Liver (tissue), 3 donors: ENCODE measurements at regions not wholly inside any gene's neighbourhood (a gene's known extent, or its start where the extent isn't known, plus 50 kb on each side); places are given as distances from the start of the nearest gene placed in this dataset.

Experiments used
- EGR1 ChIP-seq, 2 donors: IDR thresholded peaks; 2 replicates each; pipeline ENCODE4 v1.6.1; 2016 to 2018; ENCODE audit warnings: antibody characterized with exemption in 2 of 2, low read depth in 2 of 2
- GABPA ChIP-seq, 2 donors: IDR thresholded peaks in 1 of 2; conservative IDR thresholded peaks in 1 of 2; 2 replicates each; pipeline ENCODE4 v1.6.1; 2016; ENCODE audit warnings: antibody characterized with exemption in 2 of 2, mild to moderate bottlenecking in 1 of 2, moderate library complexity in 1 of 2
- HNF4G ChIP-seq: IDR thresholded peaks from 2 replicates; pipeline ENCODE4 v1.6.1; 2016; ENCODE audit warnings: antibody characterized with exemption
- JUND ChIP-seq, 2 donors: IDR thresholded peaks; 2 replicates each; pipeline ENCODE4 v1.6.1; 2016; ENCODE audit warnings: antibody characterized with exemption in 2 of 2
- RAD21 ChIP-seq, 2 donors: IDR thresholded peaks; 2 replicates each; pipeline ENCODE4 v1.6.1; 2016; ENCODE audit warnings: antibody characterized with exemption in 2 of 2, mild to moderate bottlenecking in 2 of 2
- SP1 ChIP-seq: IDR thresholded peaks from 2 replicates; pipeline ENCODE4 v1.6.1; 2018; ENCODE audit warnings: antibody characterized with exemption, mild to moderate bottlenecking
- TAF1 ChIP-seq: conservative IDR thresholded peaks from 2 replicates; pipeline ENCODE4 v1.6.1; 2016; ENCODE audit warnings: antibody characterized with exemption, mild to moderate bottlenecking
- YY1 ChIP-seq: IDR thresholded peaks from 2 replicates; pipeline ENCODE4 v1.6.1; 2016; ENCODE audit warnings: antibody characterized with exemption, mild to moderate bottlenecking
- TF ChIP-seq, protein P1 (sequence below): fragments of 150-350 bp; IDR thresholded peaks from 2 replicates; pipeline ENCODE4 v1.5.1; 2017; ENCODE audit warnings: improper control_type of control experiment, low read depth, low read length; ENCODE audit not compliant: missing input control
- TF ChIP-seq, protein P2 (sequence below): IDR thresholded peaks from 2 replicates; pipeline ENCODE4 v1.6.1; 2016; ENCODE audit warnings: antibody characterized with exemption
- TF ChIP-seq, protein P3 (sequence below): IDR thresholded peaks from 2 replicates; pipeline ENCODE4 v1.6.1; 2016; ENCODE audit warnings: antibody characterized with exemption, mild to moderate bottlenecking
- TF ChIP-seq, protein P4 (sequence below): IDR thresholded peaks from 2 replicates; pipeline ENCODE4 v1.6.1; 2016; ENCODE audit warnings: antibody characterized with exemption
- donor health status: healthy.
- donor health status: healthy.

DNA sequence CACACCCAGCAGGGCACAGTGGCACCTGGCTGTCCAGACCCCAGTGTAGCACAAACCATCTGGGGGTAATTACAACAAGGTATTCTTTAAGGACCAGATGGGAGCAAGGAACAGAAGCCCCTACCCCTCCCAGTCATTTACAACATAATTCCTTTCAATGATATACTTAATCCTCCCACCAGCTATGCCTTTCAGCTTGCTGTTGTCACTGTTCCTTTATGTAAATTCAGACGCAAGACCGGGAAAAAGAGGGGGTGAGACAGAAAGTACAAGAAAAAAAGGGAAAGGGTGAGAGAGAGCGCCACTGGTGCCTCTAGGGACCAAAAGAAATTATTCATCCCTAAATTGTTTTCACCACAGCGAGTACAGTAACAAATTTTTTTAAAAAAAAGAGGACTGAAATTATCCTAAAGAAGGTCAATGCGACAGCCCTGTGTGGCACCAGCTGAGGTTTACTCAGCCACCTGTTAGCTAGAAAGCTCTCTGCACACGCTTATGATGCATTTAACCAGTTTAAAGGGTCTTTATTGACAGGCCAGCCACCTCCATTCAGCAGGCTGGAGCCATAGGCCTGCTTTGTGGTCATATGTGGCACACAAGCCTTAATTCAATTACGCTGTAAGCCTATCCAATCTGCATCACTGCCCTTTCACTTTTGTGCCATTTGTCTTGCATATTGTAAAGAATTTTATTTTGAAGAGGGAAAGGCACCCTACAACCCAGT is 210.2 kb upstream of the ISL1 start:
- TF ChIP-seq, protein P1, sequence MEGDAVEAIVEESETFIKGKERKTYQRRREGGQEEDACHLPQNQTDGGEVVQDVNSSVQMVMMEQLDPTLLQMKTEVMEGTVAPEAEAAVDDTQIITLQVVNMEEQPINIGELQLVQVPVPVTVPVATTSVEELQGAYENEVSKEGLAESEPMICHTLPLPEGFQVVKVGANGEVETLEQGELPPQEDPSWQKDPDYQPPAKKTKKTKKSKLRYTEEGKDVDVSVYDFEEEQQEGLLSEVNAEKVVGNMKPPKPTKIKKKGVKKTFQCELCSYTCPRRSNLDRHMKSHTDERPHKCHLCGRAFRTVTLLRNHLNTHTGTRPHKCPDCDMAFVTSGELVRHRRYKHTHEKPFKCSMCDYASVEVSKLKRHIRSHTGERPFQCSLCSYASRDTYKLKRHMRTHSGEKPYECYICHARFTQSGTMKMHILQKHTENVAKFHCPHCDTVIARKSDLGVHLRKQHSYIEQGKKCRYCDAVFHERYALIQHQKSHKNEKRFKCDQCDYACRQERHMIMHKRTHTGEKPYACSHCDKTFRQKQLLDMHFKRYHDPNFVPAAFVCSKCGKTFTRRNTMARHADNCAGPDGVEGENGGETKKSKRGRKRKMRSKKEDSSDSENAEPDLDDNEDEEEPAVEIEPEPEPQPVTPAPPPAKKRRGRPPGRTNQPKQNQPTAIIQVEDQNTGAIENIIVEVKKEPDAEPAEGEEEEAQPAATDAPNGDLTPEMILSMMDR: no peak
- TF ChIP-seq, protein P2, sequence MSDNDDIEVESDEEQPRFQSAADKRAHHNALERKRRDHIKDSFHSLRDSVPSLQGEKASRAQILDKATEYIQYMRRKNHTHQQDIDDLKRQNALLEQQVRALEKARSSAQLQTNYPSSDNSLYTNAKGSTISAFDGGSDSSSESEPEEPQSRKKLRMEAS: no peak
- TF ChIP-seq RAD21 (IDR thresholded peaks at IDR 0.05): no peak
- no peak for TF ChIP-seq YY1
- TF ChIP-seq EGR1 (IDR thresholded peaks at IDR 0.05; ENCODE audit: low read depth in 2 of 2): no peak
- TF ChIP-seq, protein P3, sequence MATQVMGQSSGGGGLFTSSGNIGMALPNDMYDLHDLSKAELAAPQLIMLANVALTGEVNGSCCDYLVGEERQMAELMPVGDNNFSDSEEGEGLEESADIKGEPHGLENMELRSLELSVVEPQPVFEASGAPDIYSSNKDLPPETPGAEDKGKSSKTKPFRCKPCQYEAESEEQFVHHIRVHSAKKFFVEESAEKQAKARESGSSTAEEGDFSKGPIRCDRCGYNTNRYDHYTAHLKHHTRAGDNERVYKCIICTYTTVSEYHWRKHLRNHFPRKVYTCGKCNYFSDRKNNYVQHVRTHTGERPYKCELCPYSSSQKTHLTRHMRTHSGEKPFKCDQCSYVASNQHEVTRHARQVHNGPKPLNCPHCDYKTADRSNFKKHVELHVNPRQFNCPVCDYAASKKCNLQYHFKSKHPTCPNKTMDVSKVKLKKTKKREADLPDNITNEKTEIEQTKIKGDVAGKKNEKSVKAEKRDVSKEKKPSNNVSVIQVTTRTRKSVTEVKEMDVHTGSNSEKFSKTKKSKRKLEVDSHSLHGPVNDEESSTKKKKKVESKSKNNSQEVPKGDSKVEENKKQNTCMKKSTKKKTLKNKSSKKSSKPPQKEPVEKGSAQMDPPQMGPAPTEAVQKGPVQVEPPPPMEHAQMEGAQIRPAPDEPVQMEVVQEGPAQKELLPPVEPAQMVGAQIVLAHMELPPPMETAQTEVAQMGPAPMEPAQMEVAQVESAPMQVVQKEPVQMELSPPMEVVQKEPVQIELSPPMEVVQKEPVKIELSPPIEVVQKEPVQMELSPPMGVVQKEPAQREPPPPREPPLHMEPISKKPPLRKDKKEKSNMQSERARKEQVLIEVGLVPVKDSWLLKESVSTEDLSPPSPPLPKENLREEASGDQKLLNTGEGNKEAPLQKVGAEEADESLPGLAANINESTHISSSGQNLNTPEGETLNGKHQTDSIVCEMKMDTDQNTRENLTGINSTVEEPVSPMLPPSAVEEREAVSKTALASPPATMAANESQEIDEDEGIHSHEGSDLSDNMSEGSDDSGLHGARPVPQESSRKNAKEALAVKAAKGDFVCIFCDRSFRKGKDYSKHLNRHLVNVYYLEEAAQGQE: no peak
- TF ChIP-seq TAF1: no peak
- TF ChIP-seq, protein P4, sequence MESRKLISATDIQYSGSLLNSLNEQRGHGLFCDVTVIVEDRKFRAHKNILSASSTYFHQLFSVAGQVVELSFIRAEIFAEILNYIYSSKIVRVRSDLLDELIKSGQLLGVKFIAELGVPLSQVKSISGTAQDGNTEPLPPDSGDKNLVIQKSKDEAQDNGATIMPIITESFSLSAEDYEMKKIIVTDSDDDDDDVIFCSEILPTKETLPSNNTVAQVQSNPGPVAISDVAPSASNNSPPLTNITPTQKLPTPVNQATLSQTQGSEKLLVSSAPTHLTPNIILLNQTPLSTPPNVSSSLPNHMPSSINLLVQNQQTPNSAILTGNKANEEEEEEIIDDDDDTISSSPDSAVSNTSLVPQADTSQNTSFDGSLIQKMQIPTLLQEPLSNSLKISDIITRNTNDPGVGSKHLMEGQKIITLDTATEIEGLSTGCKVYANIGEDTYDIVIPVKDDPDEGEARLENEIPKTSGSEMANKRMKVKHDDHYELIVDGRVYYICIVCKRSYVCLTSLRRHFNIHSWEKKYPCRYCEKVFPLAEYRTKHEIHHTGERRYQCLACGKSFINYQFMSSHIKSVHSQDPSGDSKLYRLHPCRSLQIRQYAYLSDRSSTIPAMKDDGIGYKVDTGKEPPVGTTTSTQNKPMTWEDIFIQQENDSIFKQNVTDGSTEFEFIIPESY: no peak
- TF ChIP-seq SP1: no peak
- TF ChIP-seq GABPA (IDR thresholded peaks at IDR 0.05 in 1 of 2, conservative IDR thresholded peaks at IDR 0.05 in 1 of 2): no peak
- TF ChIP-seq JUND (IDR thresholded peaks at IDR 0.05): no peak
- TF ChIP-seq HNF4G: no peak
